Neutrophil (primary cell): ENCODE measurements at regions not wholly inside any gene's neighbourhood (a gene's known extent, or its start where the extent isn't known, plus 50 kb on each side); places are given as distances from the start of the nearest gene placed in this dataset.

ENCODE experiments used
- H3K27ac ChIP-seq: fragments of 200-600 bp; sonication (generic); 2 replicates; pipeline ENCODE4 v1.5.1; 2016; ENCODE audit warnings: mild to moderate bottlenecking, moderate library complexity
- H3K27me3 ChIP-seq: fragments of 200-600 bp; sonication (generic); 2 replicates; pipeline ENCODE4 v1.6.0; 2016; ENCODE audit warnings: mild to moderate bottlenecking
- H3K36me3 ChIP-seq: fragments of 200-600 bp; sonication (generic); 2 replicates; pipeline ENCODE4 v1.5.1; 2017
- H3K4me1 ChIP-seq, 2 experiments: fragments of 200-600 bp in 1 of 2; sonication (generic) in 1 of 2; 1 replicate in 1 of 2; 2 replicates in 1 of 2; pipeline versions ENCODE4 v1.5.1 to v1.6.1; 2013 to 2016; ENCODE audit warnings: low read depth in 1 of 2, low read length in 1 of 2, mild to moderate bottlenecking in 1 of 2, moderate library complexity in 1 of 2; ENCODE audit not compliant: control insufficient read depth in 1 of 2, insufficient read depth in 1 of 2
- H3K4me3 ChIP-seq, 2 experiments: fragments of 200-600 bp in 1 of 2; sonication (generic) in 1 of 2; 1 replicate in 1 of 2; 2 replicates in 1 of 2; pipeline ENCODE4 v1.5.1; 2013 to 2016; ENCODE audit warnings: low read depth in 1 of 2, low read length in 1 of 2, mild to moderate bottlenecking in 1 of 2, moderate library complexity in 1 of 2
- H3K9me3 ChIP-seq: fragments of 200-600 bp; sonication (generic); 2 replicates; pipeline ENCODE4 v1.5.1; 2016
- TF ChIP-seq, protein P1 (sequence below): fragments of 200-600 bp; sonication (generic); IDR thresholded peaks from 2 replicates; pipeline ENCODE4 v1.5.1; 2016; ENCODE audit warnings: antibody characterized with exemption

DNA sequence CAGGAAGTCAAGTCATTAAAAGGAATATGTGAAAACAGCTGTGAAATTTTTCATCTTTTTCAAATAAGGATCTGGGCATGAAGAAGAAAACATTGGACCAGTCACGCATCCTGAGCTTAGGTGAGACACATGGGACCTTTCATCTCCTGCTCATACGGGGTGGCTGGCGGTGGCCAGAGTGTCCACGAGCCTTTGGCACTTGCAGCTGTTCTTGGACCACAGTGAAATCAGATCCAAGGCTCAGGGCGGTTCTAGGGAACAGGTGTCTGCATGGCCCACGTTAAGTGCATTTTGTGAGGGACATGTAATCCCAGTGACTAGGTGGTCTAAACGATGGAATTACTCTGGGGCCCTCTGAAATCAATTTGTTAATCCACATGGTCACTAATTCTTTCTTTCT, 212.7 kb upstream of the COPS8 start:
- Histone ChIP-seq H3K9me3 (no peaks in the 10 kb centered on the region), H3K4me1 (peaks cover 53 to 54% of the 10 kb centered on the region in 2 experiments), H3K36me3 (no peaks in the 10 kb centered on the region), H3K27me3 (no peaks in the 10 kb centered on the region), H3K27ac (peak overlapping the region; percentile 91), H3K4me3 (peak overlapping the region in 1 of 2 experiments; percentile 53)
- TF ChIP-seq, protein P1, sequence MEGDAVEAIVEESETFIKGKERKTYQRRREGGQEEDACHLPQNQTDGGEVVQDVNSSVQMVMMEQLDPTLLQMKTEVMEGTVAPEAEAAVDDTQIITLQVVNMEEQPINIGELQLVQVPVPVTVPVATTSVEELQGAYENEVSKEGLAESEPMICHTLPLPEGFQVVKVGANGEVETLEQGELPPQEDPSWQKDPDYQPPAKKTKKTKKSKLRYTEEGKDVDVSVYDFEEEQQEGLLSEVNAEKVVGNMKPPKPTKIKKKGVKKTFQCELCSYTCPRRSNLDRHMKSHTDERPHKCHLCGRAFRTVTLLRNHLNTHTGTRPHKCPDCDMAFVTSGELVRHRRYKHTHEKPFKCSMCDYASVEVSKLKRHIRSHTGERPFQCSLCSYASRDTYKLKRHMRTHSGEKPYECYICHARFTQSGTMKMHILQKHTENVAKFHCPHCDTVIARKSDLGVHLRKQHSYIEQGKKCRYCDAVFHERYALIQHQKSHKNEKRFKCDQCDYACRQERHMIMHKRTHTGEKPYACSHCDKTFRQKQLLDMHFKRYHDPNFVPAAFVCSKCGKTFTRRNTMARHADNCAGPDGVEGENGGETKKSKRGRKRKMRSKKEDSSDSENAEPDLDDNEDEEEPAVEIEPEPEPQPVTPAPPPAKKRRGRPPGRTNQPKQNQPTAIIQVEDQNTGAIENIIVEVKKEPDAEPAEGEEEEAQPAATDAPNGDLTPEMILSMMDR: no peak

DNA sequence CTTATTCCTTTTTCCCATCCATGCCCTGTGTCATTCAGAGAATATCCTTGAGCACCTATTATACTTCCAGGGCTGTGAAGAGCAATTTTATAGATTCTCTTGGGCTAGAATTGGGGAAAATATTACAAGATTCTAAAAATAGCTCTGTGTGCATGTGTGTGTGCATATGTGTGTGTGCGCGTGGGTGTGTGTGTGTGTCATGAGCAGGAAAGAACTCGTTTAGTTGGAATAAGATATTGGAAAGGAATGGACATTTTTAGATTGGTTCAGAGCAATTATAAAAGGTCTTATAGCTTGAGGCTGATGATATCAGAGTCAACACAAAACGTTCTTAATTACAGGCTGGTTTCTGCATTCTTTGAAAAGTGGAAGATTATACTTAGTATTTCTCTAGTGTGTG, 212.1 kb upstream of the COPS8 start:
- Histone ChIP-seq H3K4me1 (peaks cover 52 to 53% of the 10 kb centered on the region in 2 experiments), H3K4me3 (no peak overlapping the region), H3K27ac (no peak overlapping the region), H3K36me3 (no peaks in the 10 kb centered on the region), H3K27me3 (peaks cover under 1% of the 10 kb centered on the region), H3K9me3 (no peaks in the 10 kb centered on the region)
- TF ChIP-seq, protein P1: no peak

- Histone ChIP-seq H3K36me3 (no peaks in the 10 kb centered on the region), H3K9me3 (no peaks in the 10 kb centered on the region), H3K4me1 (peaks cover 39% of the 10 kb centered on the region in 2 experiments), H3K27ac (no peak overlapping the region), H3K4me3 (no peak overlapping the region), H3K27me3 (peaks cover 12% of the 10 kb centered on the region)
- TF ChIP-seq, protein P1: no peak
These were observed 210.7 kb upstream of the COPS8 start for GRCh38 chr2:236874866-236875481.

- Histone ChIP-seq H3K4me3 (no peak overlapping the region), H3K9me3 (no peaks in the 10 kb centered on the region), H3K27me3 (peaks cover 13% of the 10 kb centered on the region), H3K36me3 (no peaks in the 10 kb centered on the region), H3K4me1 (peaks cover 28 to 29% of the 10 kb centered on the region in 2 experiments), H3K27ac (no peak overlapping the region)
- TF ChIP-seq, protein P1: no peak
These were observed 209.7 kb upstream of the COPS8 start for GRCh38 chr2:236875906-236876505.

DNA sequence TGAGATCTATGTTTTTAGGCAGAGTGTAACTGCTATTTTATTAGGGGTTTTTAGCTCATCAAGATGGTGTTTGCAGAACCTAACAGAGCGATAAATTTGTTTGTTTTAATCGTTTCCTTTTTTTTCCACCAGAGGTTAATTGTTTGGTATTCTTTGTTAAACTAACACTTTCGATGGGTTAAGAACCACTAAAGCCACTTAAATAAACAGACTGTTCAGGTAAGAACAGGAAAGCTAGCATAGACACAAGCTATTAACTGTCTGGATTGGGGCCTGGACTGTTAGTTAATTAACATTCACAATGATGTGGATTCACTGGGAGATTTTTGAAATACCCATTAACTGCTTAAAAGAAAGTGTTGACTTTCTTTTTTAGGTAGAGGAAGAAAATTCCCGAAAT, 209.0 kb upstream of the COPS8 start:
- Histone ChIP-seq H3K4me1 (peaks cover 22 to 23% of the 10 kb centered on the region in 2 experiments), H3K9me3 (no peaks in the 10 kb centered on the region), H3K36me3 (no peaks in the 10 kb centered on the region), H3K4me3 (no peak overlapping the region), H3K27ac (no peak overlapping the region), H3K27me3 (peaks cover 13% of the 10 kb centered on the region)
- TF ChIP-seq, protein P1: no peak
